Left kidney (tissue), 1 donor: ENCODE measurements at regions not wholly inside any gene's neighbourhood (a gene's known extent, or its start where the extent isn't known, plus 50 kb on each side); places are given as distances from the start of the nearest gene placed in this dataset.
"Not testable (repeated sequence)": the region's sequence is repeated elsewhere in the genome, so short reads cannot be mapped to it uniquely, and the experiment has no call there.

ENCODE experiments used
- DNase-seq: peaks from one replicate; pipeline ENCODE4 v3.0.0-alpha.2; 2013

DNA sequence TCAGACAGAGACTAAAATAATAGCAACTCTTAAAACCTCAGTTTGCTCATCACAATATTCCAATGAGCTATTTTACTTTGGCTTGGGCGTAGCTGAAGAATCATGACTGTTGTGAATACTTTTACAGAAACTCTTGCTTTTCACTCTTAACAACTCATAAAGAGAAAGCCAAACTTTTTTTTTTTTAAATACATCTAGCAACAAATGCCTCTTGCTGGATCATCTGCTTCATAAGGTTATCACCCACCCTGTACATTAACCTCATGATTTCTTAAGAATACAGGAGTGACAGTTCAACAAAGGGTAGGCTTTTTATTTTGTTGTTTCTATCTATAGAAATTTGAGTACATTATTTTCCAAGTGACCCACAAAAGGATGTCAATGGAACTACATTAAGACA, 307.4 kb upstream of the DDHD1 start:
- no peak for DNase-seq

DNA sequence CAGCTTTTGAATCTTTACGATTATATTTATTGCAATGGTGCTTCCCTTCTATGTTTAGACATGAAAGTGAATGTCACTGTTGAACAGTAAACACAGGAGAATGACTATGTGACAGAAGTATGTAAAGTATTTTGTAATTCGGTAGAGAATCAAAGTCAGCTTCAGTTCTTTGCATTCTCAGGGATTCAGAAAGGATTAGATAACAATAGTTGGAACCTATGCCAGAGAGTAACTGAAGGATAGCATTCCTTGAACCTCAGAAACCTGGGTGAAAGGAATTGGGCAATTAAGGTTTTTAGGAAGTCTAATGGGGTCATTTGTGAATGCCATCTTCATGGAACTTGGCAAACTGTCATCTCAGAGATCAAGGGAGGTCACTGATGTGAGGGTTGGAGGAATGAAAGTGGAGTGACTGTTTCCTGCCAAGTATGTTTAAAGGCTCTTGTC, 305.3 kb upstream of the DDHD1 start:
- no peak for DNase-seq

DNA sequence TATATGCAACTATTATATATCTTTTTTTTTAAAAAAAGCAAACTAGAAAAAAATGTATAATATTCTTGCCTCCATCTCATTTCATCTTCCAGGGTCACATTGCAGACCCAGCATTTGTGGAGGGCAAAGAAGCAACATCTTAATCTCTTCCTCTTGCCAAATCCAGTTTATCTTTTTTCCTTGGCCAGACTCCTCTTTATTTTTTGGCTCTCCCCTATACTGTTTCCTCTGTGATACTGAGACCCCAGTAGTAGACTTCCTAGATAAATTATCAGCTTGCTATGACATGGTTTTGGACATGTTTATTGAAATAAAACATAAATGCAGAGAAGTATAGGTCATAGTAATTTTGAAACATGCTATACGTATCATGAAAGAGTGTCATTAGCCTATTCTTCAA, 303.8 kb upstream of the DDHD1 start:
- DNase-seq: no peak

DNA sequence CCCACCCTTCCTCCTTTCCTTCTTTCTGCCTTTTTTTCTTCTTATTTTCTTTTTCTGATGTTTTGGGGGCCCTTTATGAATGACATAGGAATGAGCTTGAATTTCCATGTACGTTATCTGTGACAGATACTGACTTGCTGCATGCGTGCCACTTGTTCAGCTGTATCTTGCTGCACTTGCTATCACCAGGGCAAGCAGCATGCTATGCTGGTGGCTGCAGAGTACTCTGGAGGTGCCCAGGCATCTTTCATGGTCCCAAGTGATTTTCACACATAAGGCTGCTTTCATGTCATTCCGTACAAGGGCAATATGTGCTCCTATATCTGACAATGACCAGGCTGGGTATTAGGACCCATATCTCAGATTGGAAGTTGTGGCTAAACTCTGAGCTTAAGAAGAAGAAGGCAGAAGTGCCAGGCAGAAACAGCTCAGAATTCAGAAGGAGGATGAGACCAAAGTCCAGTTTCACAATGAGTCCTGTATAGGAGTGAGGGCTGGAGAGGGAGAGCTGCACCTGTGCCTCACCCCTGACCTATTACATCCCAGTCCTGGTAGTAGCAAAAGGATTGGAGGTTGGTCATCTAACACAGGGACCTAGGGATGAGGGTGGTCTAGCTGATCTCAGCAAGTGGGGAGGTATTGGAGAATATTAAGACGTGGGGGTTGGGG, 299.0 kb upstream of the DDHD1 start:
- DNase-seq: no peak

DNA sequence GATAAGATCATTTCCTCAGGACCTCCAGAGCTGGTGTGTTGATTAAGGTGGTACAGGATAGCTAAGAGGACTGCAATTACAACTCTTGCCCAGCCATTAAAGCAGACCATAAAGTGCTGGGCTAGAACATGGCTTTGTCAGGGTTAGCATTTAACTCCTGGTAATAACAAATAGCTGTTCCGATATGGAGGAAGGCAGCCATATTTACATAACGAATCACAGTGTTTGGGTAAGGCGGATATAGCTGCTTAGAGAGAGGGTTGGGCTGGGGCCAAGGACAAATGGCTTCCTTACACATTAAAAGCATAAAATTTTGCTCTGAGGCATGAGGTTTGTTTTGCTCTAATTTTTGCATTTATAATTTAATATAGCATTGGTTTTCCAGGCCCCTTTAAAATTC, 297.7 kb upstream of the DDHD1 start:
- DNase-seq: no peak

DNA sequence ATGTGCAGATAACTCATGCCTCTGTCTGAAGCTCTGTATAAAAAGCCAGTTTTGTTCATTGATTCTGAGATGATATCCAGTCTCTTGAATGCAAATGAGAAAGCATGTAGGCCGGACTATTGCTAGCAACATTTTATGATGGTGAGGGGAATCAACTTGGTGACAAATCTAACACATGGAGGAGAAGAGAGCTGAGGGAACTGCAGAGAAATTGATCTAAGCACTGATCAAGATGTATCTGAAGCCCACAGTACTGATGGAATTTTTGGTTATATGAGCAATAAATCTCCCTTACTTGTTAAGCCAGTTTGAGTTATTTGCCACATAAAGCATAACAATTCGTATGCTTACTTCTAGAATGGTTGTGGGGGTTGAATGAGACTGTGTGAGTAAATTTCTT, 295.6 kb upstream of the DDHD1 start:
- no peak for DNase-seq

DNA sequence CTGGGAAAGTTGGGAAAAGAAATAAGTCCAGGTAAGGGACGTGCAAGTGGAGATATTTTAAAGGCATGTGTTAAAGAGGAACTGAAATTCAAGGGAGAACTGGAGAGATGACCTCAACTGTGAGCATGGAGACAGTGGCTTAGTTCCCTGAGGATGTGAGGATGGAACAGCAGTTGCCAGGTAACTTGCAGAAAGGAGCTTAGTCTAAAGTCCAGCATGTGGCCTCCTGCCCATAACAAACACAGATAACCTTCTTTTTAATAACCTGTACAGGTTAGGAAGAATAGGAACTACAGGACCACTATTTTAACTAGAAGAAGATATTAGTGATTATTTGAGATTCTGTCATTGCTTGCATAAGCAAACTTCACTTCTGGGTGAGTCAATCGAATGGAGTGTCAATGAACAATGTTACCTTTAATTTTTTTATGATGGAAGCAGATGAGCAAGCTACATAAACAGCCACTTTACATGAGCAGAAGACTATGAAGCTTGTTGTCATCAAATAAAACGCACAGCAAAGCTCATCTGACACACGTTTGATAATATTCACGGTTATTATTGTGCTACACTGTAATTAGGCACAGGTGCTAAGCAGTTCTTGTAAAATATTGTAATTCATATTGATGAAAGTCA, 291.7 kb upstream of the DDHD1 start:
- DNase-seq: no peak

DNA sequence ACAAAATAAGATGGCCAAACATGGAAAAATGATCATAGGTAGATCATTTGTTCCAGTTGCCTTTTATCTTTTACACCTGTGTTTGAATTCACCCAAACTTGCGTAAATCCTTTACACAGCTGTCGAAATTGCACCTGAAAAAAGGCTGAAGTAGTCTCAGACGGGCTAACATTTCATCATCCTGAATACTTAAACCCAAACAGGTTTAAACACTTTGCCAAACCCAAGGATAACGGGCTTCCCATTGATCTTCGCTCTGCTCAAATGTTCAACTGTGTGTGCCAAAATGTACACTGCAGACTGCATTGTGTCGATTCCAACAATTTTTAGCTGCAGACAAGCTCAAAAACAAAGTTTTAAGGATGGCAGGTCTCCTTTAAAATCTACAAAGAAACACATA, 288.7 kb upstream of the DDHD1 start:
- DNase-seq: no peak

DNA sequence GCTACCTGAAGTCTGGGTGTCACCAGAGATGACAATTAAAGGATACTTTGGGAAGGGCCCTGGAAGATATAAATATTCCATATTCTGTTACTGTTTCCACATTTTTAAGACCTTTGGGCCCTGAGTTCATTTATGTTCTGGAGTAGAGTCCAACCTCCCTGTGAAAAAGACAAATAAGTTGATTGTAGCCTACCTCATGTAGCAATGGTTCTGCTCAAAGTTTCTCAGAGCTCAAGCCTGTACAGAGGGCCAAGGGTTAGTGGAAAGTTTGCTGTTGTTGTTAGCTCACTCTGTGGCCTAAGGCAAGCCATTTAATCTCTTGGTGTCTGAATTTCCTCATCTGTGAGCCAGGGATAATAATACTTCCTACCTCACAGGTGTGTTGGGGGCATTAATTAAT, 284.7 kb upstream of the DDHD1 start:
- DNase-seq: no peak

DNA sequence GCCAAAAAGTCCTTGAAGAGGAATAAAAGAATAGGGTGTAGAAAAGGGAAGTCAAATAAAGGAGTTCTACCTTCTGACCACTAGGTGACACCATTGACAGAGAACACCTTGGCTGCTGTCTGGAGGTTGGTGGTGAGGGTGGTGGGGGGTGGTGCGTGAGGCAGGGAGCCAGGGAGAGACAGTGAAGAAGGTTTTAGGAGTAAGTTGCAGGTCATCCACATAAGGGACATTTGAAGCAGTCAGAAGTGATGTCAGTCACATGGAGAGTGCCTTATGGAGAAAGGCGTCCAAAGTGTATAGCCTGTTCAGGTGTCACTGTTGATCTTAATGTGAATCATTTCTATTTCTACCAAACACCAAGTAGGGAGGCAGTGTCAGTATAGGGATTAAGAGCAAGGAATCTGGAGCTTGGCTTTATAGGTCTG, 279.3 kb upstream of the DDHD1 start:
- DNase-seq: peak; percentile 43

DNA sequence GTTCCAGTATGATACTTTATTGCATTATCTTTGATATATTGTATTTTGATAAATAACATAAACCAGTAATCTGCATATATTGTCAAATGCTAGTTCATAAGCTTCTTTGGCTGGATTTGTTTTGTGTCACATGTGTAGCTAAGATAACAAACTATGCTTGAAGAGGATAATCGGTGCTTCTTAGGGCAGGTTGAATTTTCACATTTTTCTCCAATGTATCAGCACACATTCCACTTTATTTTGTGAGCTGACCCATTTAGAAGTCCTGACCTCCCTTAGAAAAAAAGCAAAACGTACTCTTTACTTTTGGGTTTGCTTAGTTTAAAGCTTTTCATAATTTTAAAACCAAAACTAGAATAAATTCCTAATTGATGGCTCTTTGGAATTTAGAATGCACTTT, 277.7 kb upstream of the DDHD1 start:
- no peak for DNase-seq

DNA sequence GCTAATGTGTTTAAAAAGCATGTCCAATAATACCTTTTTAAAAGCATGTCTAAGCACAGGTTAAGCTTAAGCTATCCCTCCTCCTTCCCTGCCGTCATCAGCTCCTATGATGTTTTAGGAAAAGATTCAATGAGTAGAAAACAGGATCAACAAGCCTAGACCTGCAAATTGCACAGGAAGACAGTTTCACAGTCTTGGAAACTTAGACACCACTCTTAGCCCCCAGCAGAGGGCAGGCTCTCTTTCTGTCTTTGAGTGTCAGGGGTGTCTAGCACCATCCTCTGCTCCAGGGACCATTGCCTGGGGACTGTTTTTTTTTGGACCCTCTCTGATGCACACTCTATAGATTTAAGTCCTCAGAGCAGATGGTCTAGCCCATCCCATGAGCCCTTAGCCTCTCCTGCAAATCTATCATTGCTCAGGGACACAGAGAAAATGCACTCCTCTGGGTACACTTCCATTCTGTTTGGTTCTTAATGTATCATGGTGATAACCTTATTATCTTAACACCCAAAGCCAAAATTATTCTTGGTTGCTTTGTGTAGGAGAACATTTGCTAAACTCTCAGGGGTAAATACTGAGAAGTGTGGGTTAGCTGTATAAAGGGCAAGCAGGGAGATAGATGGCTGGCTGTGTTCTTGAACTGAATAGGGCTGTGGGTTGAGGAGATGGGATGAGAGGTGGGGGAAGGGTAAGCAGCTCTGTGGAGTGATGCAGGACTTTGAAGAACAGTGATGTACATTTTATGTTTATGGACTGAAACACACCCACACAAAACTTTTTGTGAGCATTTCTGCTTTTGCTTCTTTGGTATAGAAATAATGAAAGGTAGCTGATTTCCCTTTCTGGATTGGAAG, 259.9 kb upstream of the DDHD1 start:
- DNase-seq: no peak

DNA sequence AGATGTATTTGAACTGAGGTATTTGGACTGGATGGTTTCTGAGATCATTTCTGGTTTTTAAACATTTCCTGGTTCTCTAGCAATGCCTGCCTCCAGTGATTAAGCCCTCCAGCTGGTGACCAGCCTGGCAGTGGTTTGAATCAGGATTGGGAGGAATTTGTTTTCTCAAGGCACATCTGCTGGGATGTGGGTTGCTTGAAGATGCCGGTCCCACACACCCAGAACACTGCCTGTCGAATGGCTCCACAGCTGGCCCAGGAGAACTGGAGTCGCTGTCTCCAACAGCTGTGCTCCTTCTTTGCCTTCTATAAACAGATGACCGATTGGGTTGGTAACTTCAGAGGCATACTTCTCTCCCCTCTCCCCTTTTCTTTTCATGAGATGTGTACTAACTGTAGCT, 258.0 kb upstream of the DDHD1 start:
- DNase-seq: peak; percentile 26

DNA sequence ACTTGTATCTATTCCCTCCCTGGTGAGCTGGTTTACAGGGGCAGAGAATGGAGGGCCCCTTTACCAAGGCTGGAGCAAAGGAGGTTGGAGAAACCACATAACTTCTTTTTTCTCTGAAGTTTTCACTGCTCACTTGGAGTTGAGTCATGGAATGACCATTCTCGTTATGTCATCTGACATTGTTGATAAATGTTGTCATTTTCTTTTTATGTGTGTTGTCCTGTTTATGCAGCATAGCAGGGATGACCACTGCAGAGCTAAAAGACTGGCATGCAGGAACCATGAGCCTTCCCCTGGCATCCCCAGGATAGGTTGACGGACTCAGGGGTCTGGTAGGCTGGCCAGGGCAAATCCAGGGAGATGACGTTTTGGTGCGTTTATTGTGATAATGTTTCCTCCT, 256.8 kb upstream of the DDHD1 start:
- DNase-seq: no peak

DNA sequence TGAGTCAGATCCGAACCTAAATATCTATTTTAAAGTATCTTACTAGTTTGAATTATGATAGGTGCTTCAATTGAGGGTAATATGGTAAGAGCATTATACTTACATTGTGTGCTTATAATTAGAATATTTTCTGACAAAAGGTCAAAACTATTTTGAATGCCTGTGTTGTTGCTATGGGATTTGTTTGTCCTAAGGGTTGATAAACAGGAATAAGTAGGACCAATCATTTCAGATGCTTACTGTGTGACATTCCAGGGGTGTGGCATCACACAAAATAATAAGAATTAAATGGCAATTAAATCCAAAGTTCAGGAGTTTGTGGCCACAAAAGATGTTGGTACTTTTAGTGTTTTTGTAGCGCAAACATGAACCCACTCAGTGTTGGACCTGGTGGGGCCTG, 256.2 kb upstream of the DDHD1 start:
- DNase-seq: no peak

DNA sequence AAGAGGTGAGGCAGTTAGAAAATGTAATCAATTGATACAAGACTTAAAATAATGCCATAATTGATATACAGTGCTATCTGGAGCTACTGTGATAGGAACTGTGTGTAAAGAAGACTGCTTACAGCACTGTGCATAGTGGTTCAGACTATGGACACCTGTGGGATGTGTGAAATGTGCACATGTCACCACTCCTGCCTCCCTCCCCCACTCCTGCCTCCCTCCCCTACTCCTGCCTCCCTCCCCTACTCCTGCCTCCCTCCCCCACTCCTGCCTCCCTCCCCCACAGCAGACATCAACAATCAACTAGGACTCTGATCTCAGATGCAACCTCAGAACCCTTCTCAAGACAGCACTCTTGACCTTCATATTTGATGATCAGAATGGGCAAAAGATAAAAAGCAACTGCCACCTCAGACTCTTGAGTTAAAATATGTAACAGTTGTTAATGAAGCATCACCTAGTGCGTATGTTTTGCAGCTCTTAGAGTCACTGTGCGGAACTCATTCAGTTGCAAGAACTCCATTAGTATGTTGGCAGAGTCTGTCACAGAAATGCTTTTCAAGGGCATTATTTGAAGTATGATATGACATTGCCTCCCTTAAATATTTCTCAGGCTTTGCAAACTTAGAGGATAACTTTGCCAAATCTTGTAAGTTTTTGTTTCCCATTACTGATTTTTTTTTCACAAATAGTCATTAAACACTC, 255.2 kb upstream of the DDHD1 start:
- no peak for DNase-seq

DNA sequence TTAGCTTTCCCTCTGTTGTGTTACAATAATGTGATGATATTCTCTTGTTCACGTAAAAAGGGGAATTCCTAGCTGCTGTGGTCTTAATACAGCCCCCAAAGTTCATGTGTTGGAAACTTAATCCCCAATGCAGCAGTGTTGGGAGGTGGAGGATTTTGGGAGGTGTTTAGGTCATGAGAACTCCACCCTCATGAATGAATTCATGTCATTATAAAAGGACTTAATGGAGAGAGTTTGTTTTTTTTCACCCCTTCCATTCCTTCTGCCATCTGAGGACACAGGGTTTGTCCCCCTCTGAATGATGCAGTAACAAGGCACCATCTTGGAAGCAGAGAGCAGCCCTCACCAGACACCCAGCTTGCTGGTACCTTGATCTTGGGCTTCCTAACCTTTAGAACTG, 253.4 kb upstream of the DDHD1 start:
- DNase-seq: no peak

DNA sequence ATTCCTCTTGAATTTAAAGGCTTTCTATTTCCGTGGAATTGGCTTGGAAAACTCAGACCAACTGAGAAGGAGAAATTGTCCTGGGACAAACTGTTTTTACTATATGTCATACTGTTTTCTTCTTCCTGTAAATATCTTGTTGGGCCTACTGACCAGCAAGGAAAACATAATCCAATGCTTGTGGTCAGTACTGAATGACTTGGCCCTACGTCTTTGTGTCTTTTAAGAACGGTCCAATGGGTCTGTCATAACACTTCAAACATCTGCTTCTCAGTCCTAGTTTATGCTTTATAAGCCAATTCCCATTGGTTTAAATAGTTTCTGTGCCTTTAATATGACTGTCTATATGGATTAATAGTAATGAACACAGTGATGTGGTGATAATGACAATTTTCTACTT, 248.5 kb upstream of the DDHD1 start:
- no peak for DNase-seq

DNA sequence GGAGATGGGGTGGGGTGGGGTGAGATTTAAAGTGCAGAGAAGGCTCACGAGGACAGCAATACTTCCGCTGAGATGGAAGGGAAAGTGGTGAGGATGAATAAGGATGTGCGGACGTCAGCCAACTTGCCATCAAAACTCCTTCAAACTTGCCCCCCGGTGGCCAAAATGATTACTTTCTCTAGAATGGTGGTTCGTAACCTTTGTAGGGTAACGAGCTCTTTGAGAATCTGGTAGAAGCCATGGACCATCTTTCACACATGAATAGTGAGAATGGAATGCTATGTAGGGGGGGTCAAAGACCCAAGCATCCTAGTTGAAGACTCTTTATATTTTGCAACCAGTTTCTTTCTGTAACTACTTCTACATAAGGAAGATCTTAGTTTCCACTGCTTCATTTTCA, 245.9 kb upstream of the DDHD1 start:
- DNase-seq: no peak

DNA sequence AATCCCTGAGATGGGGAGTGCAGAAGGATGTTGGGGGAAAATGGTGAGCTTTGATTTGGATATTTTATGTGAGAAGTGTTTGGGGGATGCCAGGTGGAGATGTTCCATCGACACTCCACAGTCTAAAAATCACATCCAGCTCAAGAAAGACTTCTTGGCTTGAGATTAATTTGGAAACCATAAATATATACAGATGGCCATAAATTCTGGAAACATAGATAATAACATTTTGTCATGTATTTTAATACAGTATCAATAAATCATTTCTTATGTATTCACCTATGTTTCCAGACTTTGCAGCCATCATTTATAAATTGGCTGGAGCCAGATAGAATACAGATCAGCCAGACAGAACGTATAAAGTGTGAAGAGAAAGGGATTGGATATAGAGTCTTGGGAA, 245.5 kb upstream of the DDHD1 start:
- no peak for DNase-seq

DNA sequence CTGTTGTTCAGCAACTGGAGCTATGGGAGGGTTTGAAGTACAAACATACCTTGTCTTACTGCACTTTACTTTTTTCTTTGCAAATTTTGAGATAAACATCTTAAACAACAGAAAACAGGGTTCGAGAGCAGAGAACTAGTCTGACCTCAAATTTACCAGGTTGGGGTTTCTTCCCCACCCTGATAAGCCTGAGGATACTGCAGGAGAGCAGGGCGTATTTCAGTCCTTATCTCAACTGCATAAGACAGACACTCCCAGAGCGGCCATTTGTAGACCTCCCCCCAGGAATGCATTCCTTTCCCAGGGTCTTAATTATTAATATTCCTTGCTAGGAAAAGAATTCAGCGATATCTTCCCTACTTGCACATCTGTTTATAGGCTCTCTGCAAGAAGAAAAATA, 242.1 kb upstream of the DDHD1 start:
- not testable (repeated sequence) for DNase-seq

DNA sequence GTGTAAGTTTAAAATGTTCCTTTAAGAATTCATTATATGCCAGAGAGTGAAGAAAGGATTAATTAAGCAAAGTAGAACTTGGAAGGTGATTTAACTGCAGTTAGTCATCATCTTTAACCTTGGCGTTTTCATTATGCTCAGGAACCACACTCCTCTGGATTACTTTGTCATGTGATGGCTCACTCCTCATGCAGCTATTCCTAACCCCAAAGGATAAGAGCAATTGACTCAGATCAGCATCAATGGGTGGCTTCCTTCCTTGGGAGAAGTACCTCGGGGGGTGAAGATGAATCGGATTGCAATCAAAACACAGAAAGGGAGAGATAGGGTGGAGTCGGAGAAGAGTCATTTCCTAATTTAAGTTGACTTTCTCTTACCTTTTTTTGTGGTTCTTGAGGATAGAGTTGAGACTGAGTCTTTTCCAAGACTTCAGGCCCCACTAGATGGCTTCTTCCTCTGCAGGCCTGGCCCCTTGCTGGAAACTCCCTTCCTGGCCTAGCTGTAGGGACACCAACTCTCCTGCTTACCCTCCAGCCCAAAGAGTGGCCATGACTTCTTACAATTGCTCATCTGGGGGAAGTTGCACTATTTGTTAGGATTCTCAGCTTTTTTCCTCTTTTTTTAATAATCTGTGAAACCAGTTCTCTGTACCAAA, 238.6 kb upstream of the DDHD1 start:
- no peak for DNase-seq
